Keratinocyte (primary cell): ENCODE measurements at regions not wholly inside any gene's neighbourhood (a gene's known extent, or its start where the extent isn't known, plus 50 kb on each side); places are given as distances from the start of the nearest gene placed in this dataset.

ENCODE experiments used
- CTCF ChIP-seq, 3 experiments: IDR thresholded peaks in 1 of 3; conservative IDR thresholded peaks in 1 of 3; optimal IDR thresholded peaks in 1 of 3; 2 replicates in 2 of 3; 3 replicates in 1 of 3; pipeline versions ENCODE3 to v1.5.1; 2011; ENCODE audit warnings: low read length in 3 of 3, mild to moderate bottlenecking in 3 of 3, moderate library complexity in 2 of 3, control low read depth in 1 of 3, inconsistent platforms in 1 of 3; ENCODE audit not compliant: insufficient read depth in 2 of 3; ENCODE audit errors: extremely low read depth in 1 of 3
- EZH2 ChIP-seq: IDR thresholded peaks from one replicate; pipeline ENCODE4 v1.6.1; 2012; ENCODE audit warnings: inconsistent platforms, mild to moderate bottlenecking, low read length, moderate library complexity

- no peak for TF ChIP-seq CTCF (optimal IDR thresholded peaks at IDR 0.05 in 1 of 3, IDR thresholded peaks at IDR 0.05 in 1 of 3, conservative IDR thresholded peaks at IDR 0.05 in 1 of 3; ENCODE audit: extremely low read depth in 1 of 3, insufficient read depth in 2 of 3, low read length in 3 of 3)
- no peak for TF ChIP-seq EZH2
Observed at GRCh38 chr11:47914743-47915142, 65.6 kb upstream of the PTPRJ start.
